AG04450 (cell line): ENCODE measurements at regions not wholly inside any gene's neighbourhood (a gene's known extent, or its start where the extent isn't known, plus 50 kb on each side); places are given as distances from the start of the nearest gene placed in this dataset.

Experiments used
- CTCF ChIA-PET: fragments of 300-600, 350-600 bp; formaldehyde crosslinking; extraction: SDS; loops from one replicate; lab custom pipeline; 2022; ENCODE audit warnings: antibody characterized with exemption, inconsistent platforms; lab: Charles Lee
- POLR2A ChIA-PET: fragments of 350-600 bp; formaldehyde crosslinking; extraction: SDS; loops from one replicate; lab custom pipeline; 2021; ENCODE audit warnings: antibody characterized with exemption, inconsistent platforms; lab: Yijun Ruan, JAX
- DNase-seq: peaks from one replicate; pipeline ENCODE4 v3.0.0-alpha.2; 2011; ENCODE audit warnings: low read depth, low spot score
- H3K27ac ChIP-seq: one replicate; pipeline ENCODE4 v1.5.1; 2012; ENCODE audit warnings: low read depth, low read length, control low read depth
- H3K27me3 ChIP-seq: one replicate; pipeline ENCODE4 v1.6.0; 2012; ENCODE audit warnings: low read length; ENCODE audit not compliant: control insufficient read depth, insufficient read depth
- H3K4me3 ChIP-seq: 2 replicates; pipeline ENCODE4 v1.5.1; 2011; ENCODE audit warnings: mild to moderate bottlenecking, low read depth, low read length, control low read depth
- H3K9me3 ChIP-seq: 2 replicates; pipeline ENCODE4 v1.5.1; 2012; ENCODE audit warnings: low read length; ENCODE audit not compliant: control insufficient read depth, insufficient read depth
- CTCF ChIP-seq: IDR thresholded peaks from 2 replicates; pipeline ENCODE4 v1.5.1; 2011; ENCODE audit warnings: low read depth, low read length, control low read depth, inconsistent platforms

GRCh38 chr9:16930578-16930977 is 60.1 kb upstream of the BNC2 start:
- no peaks in the 10 kb centered on the region for H3K27me3 ChIP-seq
- no peak for TF ChIP-seq CTCF
- DNase-seq: no peak
- no peak overlapping the region for H3K4me3 ChIP-seq
- ChIA-PET CTCF (no interaction called here), POLR2A (no interaction called here)
- no peaks in the 10 kb centered on the region for H3K9me3 ChIP-seq
- H3K27ac ChIP-seq: no peak overlapping the region

GRCh38 chr9:16928179-16928945 is 57.9 kb upstream of the BNC2 start:
- Histone ChIP-seq H3K9me3 (peaks cover 9% of the 10 kb centered on the region; the same call in 1 of the 2 replicates), H3K27ac (no peak overlapping the region), H3K27me3 (no peaks in the 10 kb centered on the region), H3K4me3 (no peak overlapping the region)
- no peak for TF ChIP-seq CTCF
- CTCF ChIA-PET: interaction anchor here (0.7 kb wide), 1 partner anchor 8 kb away, joined by 3 read pairs; no protein-coding TSS in a partner anchor
- no peak for DNase-seq
- POLR2A ChIA-PET: interaction anchor here (1.0 kb wide), 1 partner anchor 43 kb away, joined by 3 read pairs; no protein-coding TSS in a partner anchor

- CTCF ChIA-PET: interaction anchor here (0.7 to 0.9 kb wide), 3 partner anchors 11 to 537 kb away, joined by 3 to 5 read pairs (median 4); no protein-coding TSS in a partner anchor
- Histone ChIP-seq H3K9me3 (peaks cover 9% of the 10 kb centered on the region; the same call in 1 of the 2 replicates), H3K4me3 (no peak overlapping the region), H3K27me3 (no peaks in the 10 kb centered on the region), H3K27ac (no peak overlapping the region)
- TF ChIP-seq CTCF: no peak
- peak; percentile 10 for DNase-seq
- POLR2A ChIA-PET: interaction anchor here (0.6 to 0.7 kb wide), 3 partner anchors 10 to 91 kb away, joined by 3 to 5 read pairs (median 4); no protein-coding TSS in a partner anchor
Measured at GRCh38 chr9:16925426-16925825, 55.0 kb upstream of the BNC2 start.

- H3K9me3 ChIP-seq: peaks cover 9% of the 10 kb centered on the region; the same call in 1 of the 2 replicates
- no peak for TF ChIP-seq CTCF
- H3K4me3 ChIP-seq: no peak overlapping the region
- CTCF ChIA-PET: no interaction called here
- no peaks in the 10 kb centered on the region for H3K27me3 ChIP-seq
- no peak for DNase-seq
- POLR2A ChIA-PET: no interaction called here
- H3K27ac ChIP-seq: no peak overlapping the region
Measured at GRCh38 chr9:16924311-16924915, 53.9 kb upstream of the BNC2 start.

GRCh38 chr9:16921855-16922254 is 51.4 kb upstream of the BNC2 start:
- no peak overlapping the region for H3K27ac ChIP-seq
- TF ChIP-seq CTCF: no peak
- DNase-seq: no peak
- no peak overlapping the region for H3K4me3 ChIP-seq
- POLR2A ChIA-PET: no interaction called here
- CTCF ChIA-PET: no interaction called here
- H3K9me3 ChIP-seq: peaks cover 9% of the 10 kb centered on the region; the same call in 1 of the 2 replicates
- H3K27me3 ChIP-seq: no peaks in the 10 kb centered on the region
